NCI-H526 (cell line): ENCODE measurements at regions not wholly inside any gene's neighbourhood (a gene's known extent, or its start where the extent isn't known, plus 50 kb on each side); places are given as distances from the start of the nearest gene placed in this dataset.
A peak's percentile ranks its signal among the peaks of the same experiment; 100 is the strongest.

Experiments used
- DNase-seq, 2 experiments: peaks; one replicate each; lab custom pipeline; 2025; lab: John Stamatoyannopoulos, UW

DNA sequence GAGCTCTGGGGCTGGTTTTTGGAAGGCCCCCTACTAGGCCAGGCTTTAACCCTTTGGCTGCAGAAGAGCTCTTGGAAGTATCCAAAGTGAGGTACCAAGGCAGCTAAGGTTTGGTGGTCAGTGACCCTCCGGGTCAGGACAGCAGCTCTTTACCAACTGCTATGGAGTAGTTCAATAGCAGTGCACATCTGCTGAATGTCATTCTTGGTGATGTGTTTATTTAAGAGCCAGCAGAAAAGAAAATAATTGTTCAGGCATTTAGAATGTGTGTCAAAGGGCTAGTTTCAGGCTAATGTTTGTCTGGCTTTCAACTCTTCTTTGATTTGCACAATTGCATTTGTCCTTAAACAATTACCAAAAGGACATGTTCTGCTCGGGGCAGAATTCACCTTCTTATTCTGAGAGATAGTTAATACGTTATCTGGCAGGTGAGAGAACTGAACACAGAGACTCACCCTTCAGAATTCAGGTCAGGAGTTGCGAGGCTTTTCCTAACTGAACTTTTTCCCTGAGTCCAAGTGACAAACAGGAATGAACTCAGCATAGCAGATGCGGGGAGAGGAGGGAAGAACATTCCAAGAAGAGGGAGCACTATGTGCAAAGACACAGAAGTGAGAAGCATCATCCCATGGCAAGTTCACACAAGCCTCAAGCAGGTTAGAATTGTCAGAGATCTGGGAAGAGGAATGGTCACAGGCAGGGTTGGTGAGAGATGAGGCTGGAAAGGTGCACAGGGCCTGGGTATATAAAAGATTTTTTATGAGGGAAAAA, 556.7 kb upstream of the TLE4 start:
- DNase-seq = no peak

DNA sequence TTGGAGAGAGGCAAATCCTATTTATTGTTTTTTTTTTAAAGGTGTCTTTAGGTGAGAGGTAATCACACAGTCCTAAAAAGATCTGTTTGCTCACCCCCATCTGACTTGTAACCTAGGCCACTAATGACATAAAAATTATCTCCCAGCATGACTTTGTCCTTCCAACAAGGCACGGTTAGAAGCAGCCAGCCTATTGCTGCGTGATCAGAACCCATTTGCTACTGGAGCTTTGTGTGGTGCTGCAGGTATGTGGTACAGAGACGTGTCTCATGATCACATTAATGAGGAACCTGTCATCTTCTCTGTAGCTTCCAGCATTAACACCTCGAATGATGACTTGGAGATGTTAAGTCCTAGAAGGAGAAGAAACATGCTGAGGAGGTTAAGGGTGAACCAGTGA, 555.8 kb upstream of the TLE4 start:
- no peak for DNase-seq

DNA sequence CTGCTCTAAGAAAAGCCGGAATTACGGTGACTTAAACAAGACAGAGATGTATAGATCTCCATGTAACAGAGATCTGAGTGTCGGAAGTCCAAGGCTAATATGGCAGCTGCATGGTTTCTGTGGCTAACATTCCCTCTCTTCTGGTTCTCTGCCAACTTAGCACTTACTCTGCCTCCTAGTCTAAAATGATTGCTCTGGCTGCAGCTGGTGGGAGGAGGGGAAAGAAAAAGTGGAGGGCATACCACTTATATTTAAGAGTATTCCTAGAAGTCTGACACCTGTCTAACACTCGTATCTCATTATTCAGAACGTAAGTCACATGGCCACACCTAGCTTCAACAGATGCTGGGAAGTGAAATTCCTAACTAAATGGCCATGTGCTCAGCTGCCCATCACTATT, 551.5 kb upstream of the TLE4 start:
- no peak for DNase-seq

DNA sequence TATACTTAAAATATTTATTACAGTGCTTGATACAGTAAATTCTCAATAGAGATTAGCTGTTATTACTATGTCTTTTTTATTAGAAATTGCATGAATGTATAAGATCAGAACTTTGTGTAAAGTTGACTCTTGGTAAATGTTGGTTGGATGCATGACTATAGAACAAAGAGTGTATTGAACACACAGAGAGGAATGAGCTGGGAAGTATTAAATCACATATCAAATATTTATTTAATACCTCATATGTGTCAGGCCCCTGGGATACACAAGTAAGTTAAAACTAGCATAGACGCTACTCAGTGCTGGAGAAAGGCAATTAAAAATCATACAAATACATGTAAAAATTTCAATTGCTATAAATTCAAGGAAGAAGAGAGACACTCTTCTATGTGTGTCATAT, 550.7 kb upstream of the TLE4 start:
- DNase-seq = no peak

DNA sequence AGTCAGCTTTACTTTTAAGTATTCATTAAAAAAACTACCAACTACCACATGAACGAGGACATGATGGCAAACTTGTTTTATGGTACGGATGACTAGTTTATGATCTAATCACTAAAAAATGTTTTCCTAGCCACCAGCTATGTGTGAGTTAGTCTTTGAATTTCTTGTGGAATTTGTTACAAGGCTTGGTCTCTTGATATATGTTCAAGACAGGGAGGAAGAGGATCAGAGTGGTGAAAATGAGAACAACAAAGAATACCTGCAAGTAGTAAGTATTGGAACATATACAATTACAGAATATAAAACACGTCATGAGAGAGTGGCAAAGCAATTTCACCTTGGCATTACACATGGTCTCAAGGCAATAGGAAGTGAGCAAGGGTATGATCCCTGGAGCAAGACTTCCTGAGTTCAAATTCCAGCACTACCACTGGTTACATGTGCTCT, 548.6 kb upstream of the TLE4 start:
- DNase-seq = no peak

DNA sequence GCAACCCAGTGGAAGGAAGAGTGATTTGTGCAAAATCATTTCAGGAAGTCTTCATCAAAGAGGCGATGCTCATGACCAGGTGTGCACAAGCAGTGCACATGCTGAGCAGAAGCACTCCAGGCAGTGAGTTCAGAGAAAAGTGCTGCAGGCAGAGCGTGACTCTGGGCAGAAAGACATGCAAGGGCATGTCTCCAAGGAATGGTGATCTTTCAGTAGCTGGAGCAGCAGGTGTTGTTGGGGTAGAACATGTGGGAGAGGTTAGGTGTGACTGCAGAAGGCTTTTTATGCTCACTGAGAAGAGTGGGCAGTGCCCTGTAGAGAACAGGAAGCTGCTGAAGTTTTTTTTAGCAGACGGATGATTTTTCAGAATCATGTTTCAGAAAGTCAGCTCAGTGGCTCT, 545.4 kb upstream of the TLE4 start:
- peak; percentile 6 to 26 for DNase-seq

DNA sequence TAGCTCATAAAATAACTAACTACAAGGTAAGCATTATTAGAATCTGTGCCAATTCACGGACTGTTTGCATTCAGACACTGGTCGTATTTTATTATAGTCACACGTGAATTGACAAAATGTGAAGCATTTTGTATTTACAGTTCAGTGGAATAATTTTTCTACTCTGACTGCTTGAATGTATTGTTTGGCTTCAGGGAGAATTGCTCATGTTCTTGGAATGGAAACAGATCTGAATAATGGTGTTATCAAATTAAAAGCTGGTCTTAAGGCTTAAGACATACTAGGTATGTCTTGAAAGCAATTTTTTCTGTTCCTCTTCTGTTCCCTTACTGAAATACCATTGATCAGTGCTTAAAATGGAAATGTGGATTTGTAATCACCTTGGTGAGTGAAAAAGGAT, 543.7 kb upstream of the TLE4 start:
- DNase-seq = no peak

DNA sequence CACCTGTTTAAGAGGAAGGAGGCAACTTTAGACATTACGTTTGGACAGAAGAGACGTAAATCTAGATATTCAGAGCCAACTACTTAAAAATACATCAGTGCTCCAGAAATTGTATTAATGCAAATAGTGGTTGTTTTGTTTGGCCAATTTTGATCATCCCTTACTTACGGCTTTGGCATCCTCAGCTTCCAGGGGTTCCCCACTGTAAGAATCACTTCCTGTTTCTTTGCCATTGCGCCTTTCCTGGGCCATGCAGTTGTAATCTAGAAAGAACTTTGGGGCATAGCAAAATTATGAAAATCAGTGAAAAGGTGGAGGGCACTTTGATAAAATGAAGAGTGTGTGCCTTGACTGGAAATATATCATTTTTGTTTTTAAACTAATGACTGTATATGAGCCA, 537.2 kb upstream of the TLE4 start:
- no peak for DNase-seq

DNA sequence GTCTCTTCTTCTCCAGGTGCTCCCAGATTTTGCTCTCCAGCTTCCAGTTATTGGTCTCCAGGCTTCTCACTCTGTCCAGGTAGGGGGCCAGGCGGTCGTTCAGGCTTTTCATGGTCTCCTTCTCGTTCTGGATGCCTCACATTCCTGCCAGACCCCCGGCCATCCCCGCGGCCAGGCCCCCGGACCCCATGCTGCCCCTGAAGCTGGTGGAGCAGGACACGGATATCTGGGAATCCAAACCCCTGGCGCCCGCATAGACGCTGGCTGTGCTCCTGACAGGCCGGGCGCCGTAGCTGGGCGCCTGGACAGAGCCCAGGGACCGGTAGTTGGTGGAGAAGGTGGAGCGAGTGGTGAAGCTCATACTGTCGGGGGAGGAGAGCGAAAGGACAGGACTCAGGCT, 534.4 kb upstream of the TLE4 start:
- DNase-seq = no peak

DNA sequence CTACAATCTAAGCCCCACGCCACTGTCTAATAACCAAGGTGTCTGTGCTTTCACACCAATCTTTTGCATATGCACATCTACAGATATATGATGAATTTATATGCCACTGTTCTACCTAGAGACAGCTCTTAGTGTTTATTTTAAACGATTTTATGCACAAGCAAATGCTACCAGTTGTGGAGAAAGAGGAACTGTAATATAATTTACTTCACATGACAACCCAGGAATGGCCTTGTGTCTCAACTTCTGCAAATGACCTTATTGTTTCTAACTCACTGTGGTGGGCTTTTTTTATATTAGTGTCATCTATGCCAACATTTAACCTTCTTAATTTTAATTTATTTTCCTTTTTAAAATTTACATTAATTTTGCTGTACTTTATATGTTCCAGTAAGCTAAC, 531.1 kb upstream of the TLE4 start:
- no peak for DNase-seq

DNA sequence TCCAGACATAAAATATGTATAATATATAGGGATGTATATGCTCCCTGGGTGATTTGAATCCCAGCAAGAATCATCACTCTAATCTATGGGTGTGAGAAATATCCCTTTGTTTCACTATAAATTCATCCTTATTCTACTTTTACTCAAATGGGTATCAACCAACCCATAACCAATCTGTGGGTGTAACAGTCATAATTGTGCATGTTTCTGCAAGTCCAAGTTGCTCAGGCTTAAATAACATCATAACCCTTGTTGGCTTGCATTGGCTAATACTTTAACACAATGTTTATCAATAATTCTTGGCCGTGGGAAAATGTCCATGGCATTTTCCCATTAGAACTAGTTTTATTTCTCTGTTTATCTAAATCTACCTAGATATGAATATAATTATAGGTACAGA, 530.5 kb upstream of the TLE4 start:
- no peak for DNase-seq

DNA sequence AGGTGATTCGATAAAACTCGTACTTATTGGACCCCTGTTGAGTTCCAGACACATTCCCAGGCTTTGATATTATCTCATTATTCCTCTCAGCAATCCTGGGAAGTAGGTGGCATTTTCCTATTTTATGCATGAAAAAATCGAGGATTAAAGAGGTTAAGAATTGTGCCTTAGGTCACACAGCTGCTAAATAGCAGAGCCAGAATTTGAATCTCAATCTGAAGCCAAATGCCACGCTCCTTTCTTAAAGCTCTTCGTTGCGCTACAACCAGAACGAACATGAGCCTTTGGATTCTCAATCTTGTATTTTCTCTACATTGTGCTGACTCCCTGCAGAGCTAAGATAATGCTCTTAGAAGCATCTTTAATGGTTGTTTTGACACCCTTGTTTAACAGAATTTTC, 527.8 kb upstream of the TLE4 start:
- DNase-seq = no peak

DNA sequence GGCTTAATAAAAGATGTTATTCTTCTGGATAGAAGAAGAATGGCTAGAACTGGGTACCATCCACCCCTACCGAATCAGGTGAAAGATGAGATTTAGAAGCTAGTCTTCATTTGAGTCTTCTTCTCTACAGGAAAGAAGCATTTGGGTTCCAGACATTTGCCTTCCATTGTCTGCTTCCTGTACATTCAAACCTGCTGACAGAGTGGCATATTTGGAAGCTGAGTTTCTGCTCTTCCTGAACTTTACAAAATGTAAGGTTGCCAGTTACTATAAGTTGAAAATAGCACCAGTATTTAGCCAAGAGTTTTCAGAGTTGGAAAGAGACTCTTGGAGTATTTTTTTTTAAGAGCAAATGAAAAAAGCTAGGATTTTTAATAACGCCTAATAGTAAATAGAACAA, 525.4 kb upstream of the TLE4 start:
- DNase-seq = no peak

DNA sequence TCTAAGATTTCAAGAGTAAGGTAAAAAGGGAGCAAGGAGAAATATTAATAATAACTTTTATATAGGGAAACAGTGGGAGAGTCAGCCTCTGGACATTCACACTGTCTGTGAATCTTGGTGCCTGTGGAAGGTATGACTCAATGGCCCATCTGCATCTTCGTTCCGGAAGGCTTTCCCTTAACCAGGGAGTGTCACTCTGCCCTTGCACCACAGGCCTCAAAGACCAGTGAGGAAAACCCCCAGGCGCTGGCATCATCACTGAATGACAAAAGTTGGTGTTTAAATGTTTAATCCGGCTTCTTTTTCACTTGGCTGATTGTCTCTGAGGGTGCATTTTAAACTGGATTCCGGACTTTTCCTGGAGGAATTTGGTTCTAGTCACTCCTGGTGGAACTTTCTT, 522.4 kb upstream of the TLE4 start:
- DNase-seq = no peak

DNA sequence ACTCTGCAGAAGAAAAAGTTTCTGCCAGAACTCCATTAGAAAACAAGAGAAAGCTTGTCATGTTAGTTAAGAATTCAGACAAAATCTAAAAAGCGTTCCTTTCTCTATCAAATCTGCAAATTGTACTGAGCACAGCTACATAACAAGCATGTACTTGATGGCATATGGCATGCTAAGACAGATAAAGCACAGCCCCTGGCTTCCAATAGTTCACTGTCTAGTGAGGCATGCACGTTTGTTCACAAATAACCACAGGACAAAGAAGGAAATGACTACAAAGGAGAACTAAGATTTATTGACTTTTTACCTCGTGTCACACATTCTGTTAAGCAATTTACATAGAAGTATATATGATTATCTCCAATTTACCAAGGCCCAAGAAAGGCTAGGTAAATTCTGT, 518.2 kb upstream of the TLE4 start:
- no peak for DNase-seq

DNA sequence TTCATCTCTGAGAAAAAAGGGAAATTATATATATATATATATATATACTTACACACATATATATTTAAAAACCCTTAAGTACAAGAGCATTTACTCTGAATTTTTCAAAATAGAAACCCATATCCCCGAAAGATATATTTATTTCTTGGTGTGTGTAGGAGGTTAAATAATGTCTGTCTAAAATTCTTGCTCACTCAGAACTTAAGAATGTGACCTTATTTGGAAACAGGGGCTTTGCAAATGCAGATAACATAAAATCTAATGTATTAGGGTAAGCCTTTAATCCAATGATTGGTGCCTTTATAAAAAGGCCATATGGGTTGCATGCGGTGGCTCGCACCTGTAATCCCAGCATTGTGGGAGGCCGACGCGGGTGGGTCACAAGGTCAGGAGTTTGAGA, 517.3 kb upstream of the TLE4 start:
- no peak for DNase-seq

DNA sequence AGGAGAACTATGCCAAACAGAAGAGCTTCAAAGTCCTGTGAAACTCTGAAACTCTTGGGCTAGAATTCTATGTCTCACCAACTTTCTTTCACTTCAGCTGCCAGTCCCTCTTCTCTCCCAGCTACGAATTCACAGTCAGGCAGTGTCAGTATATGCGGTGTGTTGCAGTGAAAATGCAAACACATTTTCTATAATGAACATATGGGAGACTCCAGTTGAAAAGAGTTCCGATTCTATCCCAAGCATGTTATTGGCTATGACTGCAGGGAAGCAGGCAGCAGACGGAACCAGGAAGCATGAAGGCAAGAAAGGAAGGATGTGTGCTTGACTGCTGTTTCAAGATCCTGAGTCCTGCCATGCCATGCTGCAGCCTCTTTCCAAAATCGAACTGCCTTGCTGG, 515.7 kb upstream of the TLE4 start:
- no peak for DNase-seq

DNA sequence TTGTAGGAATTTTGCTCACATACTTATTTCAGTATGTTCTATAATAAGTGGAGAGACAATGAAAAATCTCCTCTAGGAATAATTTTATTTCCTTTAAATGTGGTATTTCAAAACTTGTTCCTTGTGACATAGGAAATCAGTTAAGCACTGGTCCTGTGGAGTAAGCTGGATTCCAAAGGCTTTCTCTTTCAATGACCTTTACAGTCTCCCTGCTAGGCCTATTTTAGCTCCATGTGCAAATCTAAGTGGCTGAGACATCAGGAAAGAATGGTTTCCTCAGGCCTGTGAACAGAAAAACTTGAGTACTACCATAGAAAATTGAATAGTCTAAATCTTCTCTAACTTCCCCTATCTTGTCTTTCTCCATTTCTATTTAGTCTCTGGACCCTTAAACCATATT, 514.2 kb upstream of the TLE4 start:
- DNase-seq = no peak

DNA sequence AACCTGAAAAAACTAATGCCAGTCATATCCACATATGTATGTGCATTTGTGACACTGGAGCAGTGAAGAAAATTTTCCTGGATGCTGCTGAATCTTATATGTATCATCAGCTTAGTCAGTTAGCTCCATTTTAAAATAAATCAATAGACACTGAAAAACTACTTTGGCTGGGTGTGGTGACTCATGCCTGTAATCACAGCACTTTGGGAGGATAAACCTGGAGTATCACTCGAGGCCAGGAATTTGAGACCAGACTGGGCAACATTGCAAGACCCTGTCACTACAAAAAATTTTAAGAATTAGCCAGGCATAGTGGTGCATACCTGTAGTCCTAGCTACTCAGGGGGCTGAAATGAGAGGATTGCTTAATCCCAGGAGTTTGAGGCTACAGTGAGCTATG, 511.0 kb upstream of the TLE4 start:
- no peak for DNase-seq

DNA sequence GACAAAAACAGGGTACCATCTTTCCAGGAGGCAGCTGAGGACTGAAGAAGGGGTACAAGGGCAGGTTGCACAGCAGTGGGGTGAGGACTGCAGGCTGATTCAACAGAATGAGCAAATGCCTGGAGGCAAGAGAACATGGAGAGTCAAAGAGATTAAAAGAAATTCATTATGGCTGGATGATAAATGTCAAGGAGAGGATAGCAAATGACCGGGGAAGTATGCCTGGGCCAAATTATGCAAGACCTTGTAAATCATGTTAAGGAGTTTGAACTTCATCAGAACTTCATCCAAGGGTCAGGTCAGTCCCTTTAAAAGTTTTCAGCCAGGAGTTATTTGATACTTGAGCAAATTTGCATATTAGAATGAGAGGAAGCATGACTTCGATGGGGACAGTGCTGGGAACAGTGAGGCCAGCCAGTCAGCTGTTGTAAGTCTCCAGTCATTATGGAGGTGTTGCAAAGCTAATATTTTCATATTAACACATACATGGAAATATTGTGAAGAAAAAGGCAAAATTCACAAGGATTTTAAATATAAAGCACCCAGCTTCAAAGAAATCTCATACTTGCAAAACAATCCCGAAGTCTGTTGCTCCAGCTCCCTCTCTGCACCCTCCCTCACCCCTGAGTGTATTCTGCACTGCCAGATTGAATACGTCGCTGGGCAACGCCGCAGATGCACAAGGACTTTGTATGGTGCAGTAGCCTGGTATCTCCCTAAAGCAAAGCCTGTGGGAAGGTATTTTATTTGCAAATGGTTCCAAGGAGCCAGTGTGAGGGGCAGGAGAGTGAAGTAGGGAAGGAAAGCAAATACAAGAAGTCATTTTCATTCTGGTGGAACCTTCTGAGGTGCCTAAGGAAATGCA, 509.8 kb upstream of the TLE4 start:
- DNase-seq = no peak

DNA sequence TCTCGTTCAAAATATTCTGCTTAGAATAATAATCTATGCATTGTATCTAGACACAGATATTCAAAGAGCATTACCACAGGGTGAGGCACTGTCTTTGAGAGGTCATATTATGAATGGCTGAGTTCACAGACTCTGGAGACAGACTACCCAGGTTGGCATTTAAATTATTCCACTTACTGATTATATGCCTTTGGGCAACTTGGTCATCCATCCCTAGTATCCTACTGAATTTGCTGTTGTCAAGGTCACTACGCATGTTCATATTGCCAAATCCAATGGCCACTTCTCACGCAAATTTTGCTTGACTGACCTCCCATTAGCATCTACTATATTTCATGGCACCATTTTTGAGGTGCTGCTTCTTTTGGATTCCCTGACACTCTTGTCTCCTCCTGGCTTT, 498.6 kb upstream of the TLE4 start:
- no peak for DNase-seq

DNA sequence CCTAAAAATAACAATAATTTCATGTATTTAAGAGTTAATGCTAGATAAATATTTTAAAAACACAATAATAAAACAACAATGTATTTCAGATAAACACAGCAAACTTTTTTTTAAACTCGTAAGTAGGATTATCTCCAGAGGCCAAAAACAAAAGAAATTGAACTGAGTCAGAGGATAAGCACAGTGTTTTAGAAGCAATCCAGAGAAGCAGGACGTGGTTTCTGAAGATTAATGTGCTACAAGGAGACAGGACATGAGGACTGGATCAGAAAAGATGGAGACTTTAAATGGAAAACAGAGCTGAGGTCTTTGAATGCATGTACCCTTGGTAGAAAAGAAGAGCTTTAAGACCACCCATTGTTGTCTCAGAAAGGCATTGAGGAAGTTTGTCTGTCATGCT, 491.2 kb upstream of the TLE4 start:
- no peak for DNase-seq

DNA sequence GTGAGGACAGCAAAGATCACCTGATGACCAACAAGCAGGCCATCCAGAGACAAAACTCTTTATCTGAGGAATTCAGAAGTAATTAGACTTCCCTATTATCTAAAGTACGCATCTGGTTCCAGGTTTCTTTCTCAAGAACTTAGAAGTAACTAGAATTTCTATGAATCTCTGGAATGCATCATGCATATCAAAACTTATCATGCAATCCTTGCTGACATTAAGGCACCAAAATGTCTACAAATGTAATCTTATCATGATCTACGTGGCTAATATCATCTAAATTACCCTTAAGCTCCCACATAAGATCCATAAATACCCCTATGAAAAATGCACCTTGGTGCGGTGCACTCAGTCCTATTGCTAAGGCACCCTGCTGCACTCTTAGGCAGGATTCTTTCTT, 488.1 kb upstream of the TLE4 start:
- no peak for DNase-seq

DNA sequence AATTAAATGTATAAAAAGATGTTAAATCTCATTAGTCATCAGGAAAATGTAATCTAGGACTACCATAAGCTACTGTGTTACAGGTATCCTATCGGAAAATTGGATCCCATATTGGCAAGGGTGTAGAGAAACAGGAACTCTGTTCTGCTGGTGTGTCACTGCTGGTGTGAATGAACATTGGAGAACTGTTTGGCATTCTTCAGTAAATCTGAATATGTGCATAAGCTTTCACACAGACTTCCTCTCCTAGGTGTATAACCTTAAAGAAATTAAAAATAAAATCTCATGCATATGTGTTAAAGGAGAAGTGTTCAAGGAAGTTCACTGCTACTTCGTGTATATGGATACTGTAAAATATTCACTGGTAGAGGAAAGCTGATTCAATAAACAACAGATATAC, 484.6 kb upstream of the TLE4 start:
- no peak for DNase-seq
